Endodermal cell (in vitro differentiated cells): ENCODE measurements at regions not wholly inside any gene's neighbourhood (a gene's known extent, or its start where the extent isn't known, plus 50 kb on each side); places are given as distances from the start of the nearest gene placed in this dataset.

ENCODE experiments used
- DNase-seq: peaks from one replicate; pipeline ENCODE4 v3.0.0-alpha.2; 2017
- H3K27ac ChIP-seq: 2 replicates; pipeline ENCODE4 v1.5.1; 2013; ENCODE audit warnings: mild to moderate bottlenecking, low read depth, low read length, moderate library complexity
- H3K27me3 ChIP-seq: 2 replicates; pipeline ENCODE4 v1.6.1; 2013; ENCODE audit warnings: mild to moderate bottlenecking, low read length, moderate library complexity; ENCODE audit not compliant: insufficient read depth, control insufficient read depth, poor library complexity, severe bottlenecking
- H3K36me3 ChIP-seq: 2 replicates; pipeline ENCODE4 v1.7.0; 2013; ENCODE audit warnings: mild to moderate bottlenecking, low read length, moderate library complexity; ENCODE audit not compliant: control insufficient read depth, insufficient read depth
- H3K4me1 ChIP-seq: one replicate; pipeline ENCODE4 v1.7.0; 2013; ENCODE audit warnings: low read length; ENCODE audit not compliant: control insufficient read depth, insufficient read depth
- H3K4me3 ChIP-seq: 2 replicates; pipeline ENCODE4 v1.5.1; 2013; ENCODE audit warnings: mild to moderate bottlenecking, low read length, moderate library complexity
- H3K9ac ChIP-seq: 2 replicates; pipeline ENCODE4 v1.6.1; 2013; ENCODE audit warnings: mild to moderate bottlenecking, low read length, moderate library complexity; ENCODE audit not compliant: poor library complexity, severe bottlenecking; ENCODE audit errors: extremely low read depth
- H3K9me3 ChIP-seq: 2 replicates; pipeline ENCODE4 v1.6.1; 2013; ENCODE audit warnings: mild to moderate bottlenecking, low read length, moderate library complexity; ENCODE audit not compliant: control insufficient read depth
- H3K27ac Mint-ChIP-seq: 2 replicates; pipeline ENCODE4 v1.8.0; 2020; ENCODE audit warnings: mixed read lengths
- H3K27me3 Mint-ChIP-seq: 2 replicates; pipeline ENCODE4 v1.8.0; 2021; ENCODE audit warnings: mild to moderate bottlenecking, mixed read lengths; ENCODE audit not compliant: insufficient read depth
- H3K36me3 Mint-ChIP-seq: 2 replicates; pipeline ENCODE4 v1.8.0; 2020; ENCODE audit warnings: low read depth, mixed read lengths
- H3K4me1 Mint-ChIP-seq: 2 replicates; pipeline ENCODE4 v1.8.0; 2020; ENCODE audit warnings: mixed read lengths
- H3K4me3 Mint-ChIP-seq: 2 replicates; pipeline ENCODE4 v1.8.0; 2020; ENCODE audit warnings: mild to moderate bottlenecking, moderate library complexity, mixed read lengths
- H3K9me3 Mint-ChIP-seq: 2 replicates; pipeline ENCODE4 v1.8.0; 2020; ENCODE audit warnings: mild to moderate bottlenecking, mixed read lengths
- CTCF ChIP-seq: fragments of 200-600 bp; sonication (generic); conservative IDR thresholded peaks from 2 replicates; pipeline ENCODE4 v1.5.0; 2021; ENCODE audit warnings: antibody characterized with exemption, mild to moderate bottlenecking
- WGBS, 2 experiments: methylation state at CpG; one replicate each; pipeline versions ENCODE4 v1.1.5 to v1.1.7; 2013; ENCODE audit warnings: missing lambda C conversion rate in 2 of 2, mixed read lengths in 1 of 2; ENCODE audit not compliant: insufficient coverage in 1 of 2, insufficient read length in 1 of 2; 5-methylcytosine and 5-hydroxymethylcytosine counted together

GRCh38 chr12:24088751-24089509 lies 139.5 kb upstream of the SOX5 start:
- no peaks in the 10 kb centered on the region for H3K36me3 ChIP-seq
- no peaks in the 10 kb centered on the region for H3K9me3 ChIP-seq
- Mint-ChIP-seq H3K36me3 (peaks cover 8% of the 10 kb centered on the region), H3K27ac (no peak overlapping the region), H3K4me3 (no peak overlapping the region), H3K9me3 (peaks cover 9% of the 10 kb centered on the region), H3K27me3 (no peaks in the 10 kb centered on the region), H3K4me1 (peaks cover 18% of the 10 kb centered on the region)
- H3K4me3 ChIP-seq = no peak overlapping the region
- DNase-seq = no peak
- WGBS, 2 experiments = 90 to 100% methylated on average over 2 to 4 of the region's 5 CpGs
- H3K4me1 ChIP-seq = no peaks in the 10 kb centered on the region
- no peak overlapping the region for H3K9ac ChIP-seq
- TF ChIP-seq CTCF = no peak
- H3K27ac ChIP-seq = no peak overlapping the region
- H3K27me3 ChIP-seq = no peaks in the 10 kb centered on the region

- WGBS, 2 experiments = 83 to 93% methylated on average over 1 to 4 of the region's 4 CpGs
- no peak for DNase-seq
- no peaks in the 10 kb centered on the region for H3K4me1 ChIP-seq
- TF ChIP-seq CTCF = no peak
- H3K9me3 ChIP-seq = no peaks in the 10 kb centered on the region
- no peaks in the 10 kb centered on the region for H3K27me3 ChIP-seq
- no peak overlapping the region for H3K27ac Mint-ChIP-seq
- H3K27me3 Mint-ChIP-seq = no peaks in the 10 kb centered on the region
- no peak overlapping the region for H3K4me3 Mint-ChIP-seq
- no peaks in the 10 kb centered on the region for H3K9me3 Mint-ChIP-seq
- H3K9ac ChIP-seq = no peak overlapping the region
- no peaks in the 10 kb centered on the region for H3K36me3 ChIP-seq
- no peak overlapping the region for H3K4me3 ChIP-seq
- peaks cover 20% of the 10 kb centered on the region for H3K4me1 Mint-ChIP-seq
- H3K36me3 Mint-ChIP-seq = no peaks in the 10 kb centered on the region
- no peak overlapping the region for H3K27ac ChIP-seq
Measured at GRCh38 chr12:24087294-24087693, 137.8 kb upstream of the SOX5 start.

DNA sequence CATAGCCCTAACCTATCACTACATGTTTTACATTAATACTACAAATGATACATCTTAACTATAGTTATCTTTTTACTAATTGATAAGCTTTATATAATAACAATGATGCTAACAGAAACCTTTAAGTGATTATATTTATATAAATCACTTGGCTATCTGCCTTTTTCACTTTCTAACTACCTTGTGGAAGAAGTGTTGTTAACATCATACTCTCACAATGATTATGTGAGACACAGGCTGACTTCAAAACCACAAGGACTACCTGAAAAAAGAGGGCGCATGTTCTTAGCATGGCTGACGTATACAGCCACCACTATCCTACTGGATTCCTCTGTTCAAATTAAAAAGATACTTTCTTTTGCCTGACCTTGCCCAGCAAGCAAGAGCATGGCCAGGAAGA lies 135.3 kb upstream of the SOX5 start:
- Mint-ChIP-seq H3K4me3 (no peak overlapping the region), H3K36me3 (no peaks in the 10 kb centered on the region), H3K4me1 (peaks cover 34% of the 10 kb centered on the region), H3K27me3 (no peaks in the 10 kb centered on the region), H3K27ac (no peak overlapping the region), H3K9me3 (no peaks in the 10 kb centered on the region)
- no peak for DNase-seq
- no peaks in the 10 kb centered on the region for H3K4me1 ChIP-seq
- H3K27ac ChIP-seq = no peak overlapping the region
- no peaks in the 10 kb centered on the region for H3K36me3 ChIP-seq
- WGBS, 2 experiments = 95% methylated on average over 2 of the region's 2 CpGs; no CpG with 5 or more reads in 1 of the 2 experiments
- no peak for TF ChIP-seq CTCF
- no peak overlapping the region for H3K4me3 ChIP-seq
- no peaks in the 10 kb centered on the region for H3K9me3 ChIP-seq
- H3K9ac ChIP-seq = no peak overlapping the region
- H3K27me3 ChIP-seq = no peaks in the 10 kb centered on the region
